ENCODE measurements at regions not wholly inside any gene's neighbourhood (a gene's known extent, or its start where the extent isn't known, plus 50 kb on each side); places are given as distances from the start of the nearest gene placed in this dataset.
"Not testable (repeated sequence)": the region's sequence is repeated elsewhere in the genome, so short reads cannot be mapped to it uniquely, and the experiment has no call there.

- DNase-seq (ENCODE audit: low spot score) = no peak
Measured at GRCh38 chr6:135555550-135555949, 58.0 kb upstream of the AHI1 start.

- DNase-seq (ENCODE audit: low spot score) = no peak
Measured at GRCh38 chr6:135557582-135557981, 60.0 kb upstream of the AHI1 start.

GRCh38 chr6:135565605-135566004, 68.1 kb upstream of the AHI1 start:
- not testable (repeated sequence) for DNase-seq (ENCODE audit: low spot score)

- no peak for DNase-seq (ENCODE audit: low spot score)
Measured at GRCh38 chr6:135566311-135567068, 69.0 kb upstream of the AHI1 start.

- DNase-seq (ENCODE audit: low spot score) = no peak
Measured at GRCh38 chr6:135567375-135568083, 70.0 kb upstream of the AHI1 start.

- no peak for DNase-seq (ENCODE audit: low spot score)
Measured at GRCh38 chr6:135568379-135568778, 70.8 kb upstream of the AHI1 start.

GRCh38 chr6:135572051-135572450, 74.5 kb upstream of the AHI1 start:
- no peak for DNase-seq (ENCODE audit: low spot score)

- no peak for DNase-seq (ENCODE audit: low spot score)
Measured at GRCh38 chr6:135575629-135576028, 78.1 kb upstream of the AHI1 start.

- DNase-seq (ENCODE audit: low spot score) = no peak
Measured at GRCh38 chr6:135576055-135576454, 78.5 kb upstream of the AHI1 start.

- DNase-seq (ENCODE audit: low spot score) = no peak
Measured at GRCh38 chr6:135577059-135577538, 79.6 kb upstream of the AHI1 start.

GRCh38 chr6:135578976-135579375, 81.4 kb upstream of the AHI1 start:
- DNase-seq (ENCODE audit: low spot score) = no peak

GRCh38 chr6:135581211-135581610, 83.7 kb upstream of the AHI1 start:
- DNase-seq (ENCODE audit: low spot score) = no peak

- no peak for DNase-seq (ENCODE audit: low spot score)
Measured at GRCh38 chr6:135583256-135583761, 85.8 kb upstream of the AHI1 start.

- DNase-seq (ENCODE audit: low spot score) = no peak
Measured at GRCh38 chr6:135586388-135586787, 88.8 kb upstream of the AHI1 start.

- DNase-seq (ENCODE audit: low spot score) = peak; percentile 35
Measured at GRCh38 chr6:135586844-135587243, 89.3 kb upstream of the AHI1 start.

- DNase-seq (ENCODE audit: low spot score) = no peak
Measured at GRCh38 chr6:135592276-135592675, 94.7 kb upstream of the AHI1 start.

GRCh38 chr6:135594000-135594399, 96.5 kb upstream of the AHI1 start:
- DNase-seq (ENCODE audit: low spot score) = no peak

- DNase-seq (ENCODE audit: low spot score) = no peak
Measured at GRCh38 chr6:135600086-135600702, 102.7 kb upstream of the AHI1 start.

- no peak for DNase-seq (ENCODE audit: low spot score)
Measured at GRCh38 chr6:135600931-135601330, 103.4 kb upstream of the AHI1 start.

GRCh38 chr6:135601857-135602256, 104.3 kb upstream of the AHI1 start:
- no peak for DNase-seq (ENCODE audit: low spot score)

- DNase-seq (ENCODE audit: low spot score) = no peak
Measured at GRCh38 chr6:135603249-135603648, 105.7 kb upstream of the AHI1 start.

GRCh38 chr6:135604035-135604860, 106.7 kb upstream of the AHI1 start:
- DNase-seq (ENCODE audit: low spot score) = no peak

All from H4 (cell line).